ENCODE measurements at regions not wholly inside any gene's neighbourhood (a gene's known extent, or its start where the extent isn't known, plus 50 kb on each side); places are given as distances from the start of the nearest gene placed in this dataset.

- no peak for TF ChIP-seq ZNF264 (CRISPR knock-in tag; IDR thresholded peaks at IDR 0.05)
- TF ChIP-seq ATF5 (CRISPR knock-in tag; IDR thresholded peaks at IDR 0.05; ENCODE audit: low read depth), result no peak
- no peak for TF ChIP-seq POLR2AphosphoS5 (IDR thresholded peaks at IDR 0.05; ENCODE audit: low read depth, low read length)
- TF ChIP-seq ZNF484 (CRISPR knock-in tag; IDR thresholded peaks at IDR 0.05; ENCODE audit: borderline replicate concordance, low read depth), result no peak
- no peak for TF ChIP-seq CAMTA2 (CRISPR knock-in tag; IDR thresholded peaks at IDR 0.05; ENCODE audit: borderline replicate concordance)
Measured at GRCh38 chr2:4134551-4135550, 431.5 kb downstream of the DCDC2C start (continued).

GRCh38 chr2:4135765-4136164, 432.4 kb downstream of the DCDC2C start:
- Histone ChIP-seq H3K27me3 (ENCODE audit: control insufficient read depth in 1 of 2, insufficient read depth in 2 of 2, low read length in 2 of 2) (no peaks in the 10 kb centered on the region), H2AFZ (ENCODE audit: low read length) (no peak overlapping the region), H3K4me2 (ENCODE audit: low read depth, low read length) (no peak overlapping the region), H3K4me1 (ENCODE audit: insufficient read depth, low read length) (no peaks in the 10 kb centered on the region), H4K20me1 (ENCODE audit: insufficient read depth, low read length) (no peaks in the 10 kb centered on the region), H3K79me2 (ENCODE audit: insufficient read depth, low read length) (no peaks in the 10 kb centered on the region), H3K4me3 (replicated peaks in 1 of 3; ENCODE audit: insufficient read depth in 1 of 3, low read depth in 2 of 3, low read length in 3 of 3) (no peak overlapping the region), H3K9me3 (ENCODE audit: low read length) (peaks cover 18% of the 10 kb centered on the region), H3K9ac (ENCODE audit: insufficient read depth, low read depth, low read length) (no peak overlapping the region), H3K27ac (ENCODE audit: extremely low read length, insufficient read depth, low read length) (no peak overlapping the region), H3K36me3 (replicated peaks in 1 of 2; ENCODE audit: control insufficient read depth in 1 of 2, insufficient read depth in 2 of 2, low read length in 2 of 2) (no peaks in the 10 kb centered on the region)
- DNase-seq (ENCODE audit: low spot score) (no peak), FAIRE-seq (no peak), ATAC-seq (no peak)
- WGBS (ENCODE audit: low lambda C conversion rate), result 42% methylated on average over 11 of the region's 14 CpGs
- no peak for TF ChIP-seq ZBTB1 (CRISPR knock-in tag; IDR thresholded peaks at IDR 0.05; ENCODE audit: borderline replicate concordance)
- TF ChIP-seq ZFP91 (CRISPR knock-in tag; IDR thresholded peaks at IDR 0.05; ENCODE audit: borderline replicate concordance), result peak; percentile 74
- in situ Hi-C loops (cut with HindIII; ENCODE audit: extremely low pct_ligation_motif_present, low pct_unique_long_range_greater_than_20kb) (no loop called here), intact Hi-C loops (cut with micrococcal nuclease; ENCODE audit: unreplicated experiment) (no loop called here)
- ChIA-PET CTCF (ENCODE audit: low intra/inter-chr PET ratio, low total read pairs) (no interaction called here), POLR2A (no interaction called here)
- no TSS peak for BruUV-seq (replicated peaks)
